HepG2 (cell line): ENCODE measurements at regions not wholly inside any gene's neighbourhood (a gene's known extent, or its start where the extent isn't known, plus 50 kb on each side); places are given as distances from the start of the nearest gene placed in this dataset.
A peak's percentile ranks its signal among the peaks of the same experiment; 100 is the strongest.

Experiments used
- CHD2 ChIP-seq: IDR thresholded peaks from 2 replicates; pipeline ENCODE4 v1.6.1; 2011; ENCODE audit warnings: low read depth, low read length, improper control_type of control experiment
- EEA1 ChIP-seq: sonication (generic); formaldehyde crosslinking; IDR thresholded peaks from 2 replicates; pipeline ENCODE4 v1.5.1; 2020; ENCODE audit warnings: mild to moderate bottlenecking, missing genetic modification reagents, borderline replicate concordance
- KDM5B ChIP-seq: sonication (generic); formaldehyde crosslinking; IDR thresholded peaks from 2 replicates; pipeline ENCODE4 v1.4.0; 2020; ENCODE audit warnings: missing genetic modification reagents, mild to moderate bottlenecking, borderline replicate concordance
- KLF9 ChIP-seq: IDR thresholded peaks from 2 replicates; pipeline ENCODE4 v1.6.1; 2016; ENCODE audit warnings: low read depth
- NR2F2 ChIP-seq: IDR thresholded peaks from 2 replicates; pipeline ENCODE4 v1.6.1; 2012; ENCODE audit warnings: low read depth, inconsistent platforms, borderline replicate concordance
- NR3C1 ChIP-seq: sonication (generic); formaldehyde crosslinking; IDR thresholded peaks from 2 replicates; pipeline ENCODE4 v1.4.0; 2020; ENCODE audit warnings: missing genetic modification reagents
- PRDM15 ChIP-seq: sonication (generic); formaldehyde crosslinking; IDR thresholded peaks from 2 replicates; pipeline ENCODE4 v1.4.0; 2020; ENCODE audit warnings: missing genetic modification reagents
- SMARCC2 ChIP-seq: fragments of 450-650 bp; IDR thresholded peaks from 2 replicates; pipeline ENCODE4 v1.6.1; 2017; ENCODE audit warnings: antibody characterized with exemption, mild to moderate bottlenecking
- ZBTB49 ChIP-seq: sonication (generic); formaldehyde crosslinking; IDR thresholded peaks from 2 replicates; pipeline ENCODE4 v1.4.0; 2020; ENCODE audit warnings: missing genetic modification reagents, borderline replicate concordance
- ZNF142 ChIP-seq: sonication (generic); formaldehyde crosslinking; IDR thresholded peaks from 2 replicates; pipeline ENCODE4 v1.4.0; 2020; ENCODE audit warnings: missing genetic modification reagents
- ZNF598 ChIP-seq: sonication (generic); formaldehyde crosslinking; IDR thresholded peaks from 2 replicates; pipeline ENCODE4 v1.5.1; 2020; ENCODE audit warnings: mild to moderate bottlenecking, missing genetic modification reagents, borderline replicate concordance

GRCh38 chr20:50274570-50275430 is 84.2 kb downstream of the CEBPB start (continued):
- no peak for TF ChIP-seq NR3C1 (CRISPR knock-in tag)
- peak; percentile 85; the same call in 1 of the 2 replicates for TF ChIP-seq KLF9 (CRISPR knock-in tag)
- TF ChIP-seq EEA1 = peak; percentile 90; the same call in 1 of the 2 replicates
- no peak for TF ChIP-seq ZNF598 (CRISPR knock-in tag)
- 0 out of 2 replicates have a peak, but pooled peaks have one; percentile 31 for TF ChIP-seq NR2F2
- TF ChIP-seq ZBTB49 (CRISPR knock-in tag) = no peak
- TF ChIP-seq PRDM15 (CRISPR knock-in tag) = no peak
- TF ChIP-seq CHD2 = no peak
- no peak for TF ChIP-seq ZNF142 (CRISPR knock-in tag)
- peak; percentile 96 for TF ChIP-seq KDM5B (CRISPR knock-in tag)
- TF ChIP-seq SMARCC2 = no peak
